IMR-90 (cell line): ENCODE measurements at regions not wholly inside any gene's neighbourhood (a gene's known extent, or its start where the extent isn't known, plus 50 kb on each side); places are given as distances from the start of the nearest gene placed in this dataset.

Experiments
- ATAC-seq: fragments of 200-7000 bp; cut with Tn5 transposase; 2 replicates; pipeline ENCODE4 v1.9.1; 2020; ENCODE audit warnings: low read depth, mild to moderate bottlenecking, moderate library complexity
- BruUV-seq: library from RNA; stranded (reverse); fragments of 400-500 nt; replicated peaks from 2 replicates; lab custom pipeline; 2021; lab: Mats Ljungman, UMichigan
- CTCF ChIA-PET: fragments of 300-600 bp; formaldehyde crosslinking; extraction: SDS; loops from one replicate; lab custom pipeline; 2021; ENCODE audit warnings: antibody characterized with exemption; lab: Yijun Ruan, JAX
- POLR2A ChIA-PET: fragments of 300-600 bp; sonication (Branson Sonifier 250); formaldehyde crosslinking; loops from one replicate; lab custom pipeline; 2022; ENCODE audit warnings: antibody characterized with exemption; ENCODE audit not compliant: unreplicated experiment; lab: Charles Lee
- DNase-seq: peaks from one replicate; pipeline ENCODE4 v3.0.0; 2013
- H2AFZ ChIP-seq: replicated peaks from 2 replicates; pipeline ENCODE3; 2013; ENCODE audit warnings: low read length, mild to moderate bottlenecking; ENCODE audit not compliant: poor library complexity
- H2AK5ac ChIP-seq: 2 replicates; pipeline ENCODE4 v1.6.1; 2013; ENCODE audit warnings: low read depth, low read length, inconsistent platforms
- H2AK9ac ChIP-seq: replicated peaks from 2 replicates; pipeline ENCODE3; 2013; ENCODE audit warnings: mild to moderate bottlenecking, low read depth, low read length, moderate library complexity; ENCODE audit not compliant: poor library complexity
- H2BK120ac ChIP-seq: 2 replicates; pipeline ENCODE4 v1.6.1; 2013; ENCODE audit warnings: low read depth, low read length, inconsistent platforms
- H2BK15ac ChIP-seq: 3 replicates; pipeline ENCODE4 v1.6.1; 2013; ENCODE audit warnings: low read depth, low read length, inconsistent platforms
- H2BK20ac ChIP-seq: 2 replicates; pipeline ENCODE4 v1.6.1; 2013; ENCODE audit warnings: low read depth, mild to moderate bottlenecking, inconsistent platforms, low read length, moderate library complexity
- H2BK5ac ChIP-seq: 2 replicates; pipeline ENCODE4 v1.6.1; 2013; ENCODE audit warnings: mild to moderate bottlenecking, low read depth, low read length, inconsistent platforms; ENCODE audit not compliant: poor library complexity, severe bottlenecking
- H3K14ac ChIP-seq: replicated peaks from 2 replicates; pipeline ENCODE4 v1.6.1; 2013; ENCODE audit warnings: low read depth, low read length, inconsistent platforms
- H3K18ac ChIP-seq: 2 replicates; pipeline ENCODE4 v1.6.1; 2013; ENCODE audit warnings: low read depth, low read length, control low read depth
- H3K23ac ChIP-seq: 2 replicates; pipeline ENCODE4 v1.6.1; 2013; ENCODE audit warnings: low read depth, low read length, inconsistent platforms
- H3K27ac ChIP-seq: 2 replicates; pipeline ENCODE4 v1.5.1; 2013; ENCODE audit warnings: mild to moderate bottlenecking, control low read depth, low read length; ENCODE audit not compliant: insufficient read depth
- H3K27me3 ChIP-seq: 2 replicates; pipeline ENCODE4 v1.6.1; 2013; ENCODE audit warnings: low read length; ENCODE audit not compliant: control insufficient read depth, insufficient read depth
- H3K36me3 ChIP-seq: 2 replicates; pipeline ENCODE4 v1.6.1; 2013; ENCODE audit warnings: low read length, mixed read lengths; ENCODE audit not compliant: control insufficient read depth, insufficient read depth
- H3K4ac ChIP-seq: 2 replicates; pipeline ENCODE4 v1.6.1; 2013; ENCODE audit warnings: low read depth, low read length, inconsistent platforms
- H3K4me1 ChIP-seq: 2 replicates; pipeline ENCODE4 v1.6.1; 2013; ENCODE audit warnings: low read length, mixed read lengths; ENCODE audit not compliant: control insufficient read depth, insufficient read depth
- H3K4me2 ChIP-seq: 2 replicates; pipeline ENCODE4 v1.6.1; 2013; ENCODE audit warnings: low read depth, mild to moderate bottlenecking, control low read depth, low read length, moderate library complexity
- H3K4me3 ChIP-seq: 2 replicates; pipeline ENCODE4 v1.5.1; 2013; ENCODE audit warnings: low read depth, mild to moderate bottlenecking, control low read depth, low read length, moderate library complexity; ENCODE audit not compliant: insufficient read depth
- H3K56ac ChIP-seq: 2 replicates; pipeline ENCODE4 v1.6.1; 2013; ENCODE audit warnings: low read length, inconsistent platforms; ENCODE audit not compliant: insufficient read depth; ENCODE audit errors: extremely low read depth
- H3K79me1 ChIP-seq, 2 experiments: 2 replicates each; pipeline ENCODE4 v1.6.1; 2013; ENCODE audit warnings: low read length in 2 of 2, inconsistent platforms in 1 of 2, low read depth in 1 of 2
- H3K9ac ChIP-seq: 2 replicates; pipeline ENCODE4 v1.6.1; 2013; ENCODE audit warnings: low read depth, low read length, control low read depth
- H3K9me1 ChIP-seq: 2 replicates; pipeline ENCODE4 v1.6.1; 2013; ENCODE audit warnings: low read length, inconsistent platforms; ENCODE audit not compliant: insufficient read depth
- H3K9me3 ChIP-seq: 2 replicates; pipeline ENCODE4 v1.6.1; 2013; ENCODE audit warnings: low read length; ENCODE audit not compliant: control insufficient read depth, insufficient read depth
- H4K20me1 ChIP-seq: 2 replicates; pipeline ENCODE4 v1.6.1; 2013; ENCODE audit warnings: low read length, inconsistent platforms; ENCODE audit not compliant: insufficient read depth
- H4K5ac ChIP-seq: 2 replicates; pipeline ENCODE4 v1.6.1; 2013; ENCODE audit warnings: mild to moderate bottlenecking, low read depth, low read length, control low read depth
- H4K8ac ChIP-seq, 2 experiments: 2 replicates each; pipeline ENCODE4 v1.6.1; 2013; ENCODE audit warnings: low read depth in 2 of 2, low read length in 2 of 2, control low read depth in 1 of 2, inconsistent platforms in 1 of 2
- H4K91ac ChIP-seq: 2 replicates; pipeline ENCODE4 v1.6.1; 2013; ENCODE audit warnings: low read depth, low read length, inconsistent platforms; ENCODE audit not compliant: insufficient read depth
- BHLHE40 ChIP-seq: fragments of 150-350 bp; IDR thresholded peaks from 2 replicates; pipeline ENCODE4 v1.6.1; 2016; ENCODE audit warnings: mild to moderate bottlenecking, low read depth, low read length
- CEBPB ChIP-seq: IDR thresholded peaks from 2 replicates; pipeline ENCODE4 v1.6.1; 2012; ENCODE audit warnings: low read depth, low read length, improper control_type of control experiment
- CHD1 ChIP-seq: IDR thresholded peaks from 2 replicates; pipeline ENCODE4 v1.6.1; 2012; ENCODE audit warnings: low read depth, low read length, improper control_type of control experiment
- CTCF ChIP-seq: conservative IDR thresholded peaks from 2 replicates; pipeline ENCODE4 v1.5.1; 2012; ENCODE audit warnings: mild to moderate bottlenecking, low read depth, low read length, improper control_type of control experiment
- ELK1 ChIP-seq: fragments of 150-350 bp; IDR thresholded peaks from 2 replicates; pipeline ENCODE4 v1.6.1; 2016; ENCODE audit warnings: low read depth, mild to moderate bottlenecking, low read length, moderate library complexity, borderline replicate concordance
- FOS ChIP-seq: fragments of 150-350 bp; IDR thresholded peaks from 2 replicates; pipeline ENCODE4 v1.6.1; 2016; ENCODE audit warnings: low read depth, low read length
- MAFK ChIP-seq: IDR thresholded peaks from 2 replicates; pipeline ENCODE4 v1.6.1; 2012; ENCODE audit warnings: low read depth, low read length, improper control_type of control experiment
- MAZ ChIP-seq: IDR thresholded peaks from 2 replicates; pipeline ENCODE4 v1.6.1; 2012; ENCODE audit warnings: low read depth, mild to moderate bottlenecking, low read length, improper control_type of control experiment, moderate library complexity, borderline replicate concordance
- MXI1 ChIP-seq: IDR thresholded peaks from 2 replicates; pipeline ENCODE4 v1.6.1; 2012; ENCODE audit warnings: low read depth, mild to moderate bottlenecking, low read length, moderate library complexity, borderline replicate concordance
- NFE2L2 ChIP-seq: fragments of 150-350 bp; IDR thresholded peaks from 2 replicates; pipeline ENCODE4 v1.6.1; 2016; ENCODE audit warnings: low read depth, mild to moderate bottlenecking, low read length
- POLR2A ChIP-seq: IDR thresholded peaks from 2 replicates; pipeline ENCODE4 v1.6.1; 2012; ENCODE audit warnings: mild to moderate bottlenecking, low read depth, low read length
- RAD21 ChIP-seq: IDR thresholded peaks from 2 replicates; pipeline ENCODE4 v1.6.1; 2012; ENCODE audit warnings: low read length, improper control_type of control experiment
- RCOR1 ChIP-seq: IDR thresholded peaks from 2 replicates; pipeline ENCODE4 v1.6.1; 2012; ENCODE audit warnings: mild to moderate bottlenecking, low read length, improper control_type of control experiment; ENCODE audit not compliant: insufficient replicate concordance
- RFX5 ChIP-seq: IDR thresholded peaks from 2 replicates; pipeline ENCODE4 v1.8.0; 2012; ENCODE audit warnings: low read depth, mild to moderate bottlenecking, low read length, moderate library complexity
- SMC3 ChIP-seq: fragments of 150-350 bp; IDR thresholded peaks from 2 replicates; pipeline ENCODE4 v1.6.1; 2016; ENCODE audit warnings: low read depth, mild to moderate bottlenecking, antibody characterized with exemption, low read length, moderate library complexity
- USF2 ChIP-seq: fragments of 150-350 bp; IDR thresholded peaks from 2 replicates; pipeline ENCODE4 v1.6.1; 2017; ENCODE audit warnings: mild to moderate bottlenecking, antibody characterized with exemption, low read length, low read depth
- WGBS, 2 experiments: methylation state at CpG; one replicate each; pipeline versions ENCODE4 v1.1.5 to v1.1.7; 2013; ENCODE audit warnings: missing lambda C conversion rate in 2 of 2; ENCODE audit not compliant: insufficient read length in 1 of 2; ENCODE audit errors: extremely low coverage in 2 of 2; 5-methylcytosine and 5-hydroxymethylcytosine counted together
- dilution Hi-C: fragments of 300-500 bp; cut with HindIII; formaldehyde crosslinking; loops from one replicate; pipeline ENCODE4 v1.14.3; 2018; ENCODE audit warnings: low sequenced_read_pairs; ENCODE audit not compliant: unreplicated experiment
- in situ Hi-C: fragments of 300-500 bp; cut with MboI; formaldehyde crosslinking; loops from 3 replicates; pipeline ENCODE4 v1.14.3; 2019; ENCODE audit warnings: low sequenced_read_pairs, inconsistent platforms, mixed read lengths
- intact Hi-C: fragments of 100-400 bp; cut with micrococcal nuclease; formaldehyde crosslinking; loops from 2 replicates; pipeline ENCODE4 v1.10.0; 2022

- TF ChIP-seq SMC3 (no peak), RCOR1 (no peak), FOS (no peak), CEBPB (no peak), MAFK (no peak), MAZ (no peak), MXI1 (no peak), RFX5 (no peak), POLR2A (no peak), USF2 (no peak), RAD21 (no peak), ELK1 (no peak), CTCF (no peak), BHLHE40 (no peak), NFE2L2 (no peak), CHD1 (no peak)
- Histone ChIP-seq H3K79me1 (no peaks in the 10 kb centered on the region), H4K5ac (no peak overlapping the region), H2AK9ac (no peak overlapping the region), H4K91ac (no peak overlapping the region), H3K36me3 (no peaks in the 10 kb centered on the region), H3K9ac (no peak overlapping the region), H4K8ac (no peak overlapping the region), H3K18ac (no peak overlapping the region), H3K56ac (no peak overlapping the region), H3K14ac (no peak overlapping the region), H2AK5ac (no peak overlapping the region), H2BK15ac (no peak overlapping the region), H2BK120ac (no peak overlapping the region), H3K4me1 (no peaks in the 10 kb centered on the region; the same call in 1 of the 2 replicates), H3K23ac (no peak overlapping the region), H2BK5ac (no peak overlapping the region), H3K27ac (no peak overlapping the region), H3K4me2 (no peak overlapping the region), H3K27me3 (peaks cover 9% of the 10 kb centered on the region), H3K9me1 (no peaks in the 10 kb centered on the region), H3K9me3 (no peaks in the 10 kb centered on the region), H3K4ac (no peak overlapping the region), H2BK20ac (no peak overlapping the region), H4K20me1 (no peaks in the 10 kb centered on the region), H2AFZ (no peak overlapping the region), H3K4me3 (no peak overlapping the region)
- ChIA-PET CTCF (no interaction called here), POLR2A (no interaction called here)
- no CpG with 5 or more reads among the region's 2 CpGs for WGBS, 2 experiments
- dilution Hi-C loops, result no loop called here
- BruUV-seq, result no TSS peak
- intact Hi-C loops, result no loop called here
- ATAC-seq, result no peak
- in situ Hi-C loops, result no loop called here
- DNase-seq, result no peak
Observed at GRCh38 chr2:205932861-205933260, 153.1 kb downstream of the INO80D start.
